NOMO-1 treated with dmso at 0.1 percent for 144 hours (cell line): ENCODE measurements at regions not wholly inside any gene's neighbourhood (a gene's known extent, or its start where the extent isn't known, plus 50 kb on each side); places are given as distances from the start of the nearest gene placed in this dataset.
"Not testable (repeated sequence)": the region's sequence is repeated elsewhere in the genome, so short reads cannot be mapped to it uniquely, and the experiment has no call there.

Experiments
- DNase-seq: peaks from one replicate; lab custom pipeline; 2025; ENCODE audit not compliant: unreplicated experiment; lab: John Stamatoyannopoulos, UW

- not testable (repeated sequence) for DNase-seq
Observed at GRCh38 chr6:2317498-2317897, 72.1 kb upstream of the GMDS start.

GRCh38 chr6:2314641-2315040 is 69.2 kb upstream of the GMDS start:
- DNase-seq: no peak

- no peak for DNase-seq
Observed at GRCh38 chr6:2310042-2310441, 64.6 kb upstream of the GMDS start.

GRCh38 chr6:2309122-2309521 is 63.7 kb upstream of the GMDS start:
- no peak for DNase-seq

- no peak for DNase-seq
Observed at GRCh38 chr6:2307799-2308198, 62.4 kb upstream of the GMDS start.

- no peak for DNase-seq
Observed at GRCh38 chr6:2305951-2306350, 60.5 kb upstream of the GMDS start.

GRCh38 chr6:2302482-2302881 is 57.1 kb upstream of the GMDS start:
- not testable (repeated sequence) for DNase-seq

- DNase-seq: no peak
Observed at GRCh38 chr6:2296781-2297180, 51.4 kb upstream of the GMDS start.
